GM23338 (cell line): ENCODE measurements at regions not wholly inside any gene's neighbourhood (a gene's known extent, or its start where the extent isn't known, plus 50 kb on each side); places are given as distances from the start of the nearest gene placed in this dataset.

Experiments
- ATAC-seq: fragments of 200-7000 bp; cut with Tn5 transposase; 3 replicates; pipeline ENCODE4 v1.9.1; 2020
- DNase-seq: peaks from one replicate; pipeline ENCODE4 v3.0.0-alpha.2; 2015; ENCODE audit warnings: low spot score
- H2AFZ ChIP-seq: fragments of 200-600 bp; sonication (generic); 2 replicates; pipeline ENCODE4 v1.8.0; 2016; ENCODE audit warnings: antibody characterized with exemption, mild to moderate bottlenecking, moderate library complexity
- H3F3A ChIP-seq: fragments of 200-600 bp; sonication (generic); replicated peaks from 2 replicates; pipeline ENCODE4 v1.8.0; 2017; ENCODE audit warnings: antibody characterized with exemption, mixed run types, low read depth
- H3K27ac ChIP-seq: fragments of 200-600 bp; sonication (generic); 2 replicates; pipeline ENCODE4 v1.6.1; 2016; ENCODE audit warnings: low read depth
- H3K27me3 ChIP-seq: fragments of 200-600 bp; sonication (generic); 2 replicates; pipeline ENCODE4 v1.8.0; 2016; ENCODE audit warnings: mild to moderate bottlenecking, mixed run types, moderate library complexity; ENCODE audit not compliant: insufficient read depth
- H3K36me3 ChIP-seq: fragments of 200-600 bp; sonication (generic); 2 replicates; pipeline ENCODE4 v1.8.0; 2016; ENCODE audit warnings: mild to moderate bottlenecking; ENCODE audit not compliant: insufficient read depth
- H3K4me1 ChIP-seq: fragments of 200-600 bp; sonication (generic); 2 replicates; pipeline ENCODE4 v1.8.0; 2016; ENCODE audit warnings: mild to moderate bottlenecking, moderate library complexity; ENCODE audit not compliant: insufficient read depth
- H3K4me2 ChIP-seq: fragments of 200-600 bp; sonication (generic); 2 replicates; pipeline ENCODE4 v1.7.1; 2017; ENCODE audit warnings: mixed run types
- H3K4me3 ChIP-seq: fragments of 200-600 bp; sonication (generic); 2 replicates; pipeline ENCODE4 v1.6.1; 2016; ENCODE audit warnings: mixed run types
- H3K79me2 ChIP-seq: fragments of 200-600 bp; sonication (generic); replicated peaks from 2 replicates; pipeline ENCODE4 v1.8.0; 2017; ENCODE audit warnings: mild to moderate bottlenecking; ENCODE audit not compliant: insufficient read depth
- H3K9me2 ChIP-seq: fragments of 200-600 bp; sonication (generic); 2 replicates; pipeline ENCODE4 v1.8.0; 2017; ENCODE audit not compliant: insufficient read depth
- H4K20me1 ChIP-seq: fragments of 200-600 bp; sonication (generic); replicated peaks from 2 replicates; pipeline ENCODE4 v1.8.0; 2017; ENCODE audit warnings: mild to moderate bottlenecking; ENCODE audit not compliant: insufficient read depth
- H3K27ac Mint-ChIP-seq: 2 replicates; pipeline ENCODE4 v1.8.0; 2020; ENCODE audit warnings: inconsistent platforms, mild to moderate bottlenecking, moderate library complexity, mixed read lengths
- H3K27me3 Mint-ChIP-seq: 3 replicates; pipeline ENCODE4 v1.8.0; 2022; ENCODE audit warnings: low read depth, mild to moderate bottlenecking, moderate library complexity, mixed read lengths, inconsistent platforms; ENCODE audit not compliant: insufficient read depth, poor library complexity
- H3K36me3 Mint-ChIP-seq: 3 replicates; pipeline ENCODE4 v1.8.0; 2021; ENCODE audit warnings: low read depth, mild to moderate bottlenecking, inconsistent platforms, moderate library complexity, mixed read lengths
- H3K4me1 Mint-ChIP-seq: 3 replicates; pipeline ENCODE4 v1.8.0; 2020; ENCODE audit warnings: mild to moderate bottlenecking, inconsistent platforms, mixed read lengths
- H3K4me3 Mint-ChIP-seq: 3 replicates; pipeline ENCODE4 v1.8.0; 2021; ENCODE audit warnings: moderate library complexity, mild to moderate bottlenecking, inconsistent platforms, mixed read lengths
- H3K9me3 Mint-ChIP-seq: 3 replicates; pipeline ENCODE4 v1.8.0; 2020; ENCODE audit warnings: moderate library complexity, mild to moderate bottlenecking, inconsistent platforms, mixed read lengths
- CTCF ChIP-seq, 2 experiments: fragments of 200-600 bp in 1 of 2; sonication (generic) in 1 of 2; conservative IDR thresholded peaks; 2 replicates each; pipeline versions ENCODE4 v1.5.1 to v1.6.1; 2016 to 2017; ENCODE audit warnings: antibody characterized with exemption in 2 of 2, low read depth in 2 of 2, mild to moderate bottlenecking in 2 of 2, moderate library complexity in 1 of 2
- ETS1 ChIP-seq: IDR thresholded peaks from 2 replicates; pipeline ENCODE4 v1.6.1; 2016; ENCODE audit warnings: antibody characterized with exemption
- EZH2 ChIP-seq: fragments of 200-600 bp; sonication (generic); IDR thresholded peaks from one replicate; pipeline ENCODE4 v1.8.0; 2017; ENCODE audit warnings: antibody characterized with exemption, mild to moderate bottlenecking, low read depth; ENCODE audit not compliant: unreplicated experiment
- EZH2phosphoT487 ChIP-seq: fragments of 200-600 bp; sonication (generic); IDR thresholded peaks from one replicate; pipeline ENCODE4 v1.8.1; 2018; ENCODE audit warnings: antibody characterized with exemption; ENCODE audit not compliant: unreplicated experiment
- JUNB ChIP-seq: IDR thresholded peaks from one replicate; pipeline ENCODE4 v1.6.1; 2016; ENCODE audit warnings: antibody characterized with exemption; ENCODE audit not compliant: unreplicated experiment
- NANOG ChIP-seq: IDR thresholded peaks from 2 replicates; pipeline ENCODE4 v1.6.1; 2016; ENCODE audit warnings: antibody characterized with exemption, borderline replicate concordance
- POLR2AphosphoS5 ChIP-seq: IDR thresholded peaks from 2 replicates; pipeline ENCODE4 v1.6.1; 2016; ENCODE audit warnings: antibody characterized with exemption, low read depth
- ZNF114 ChIP-seq: fragments of 250-450 bp; sonication (Bioruptor Pico); IDR thresholded peaks from 2 replicates; pipeline ENCODE4 v1.5.0; 2020; ENCODE audit warnings: mild to moderate bottlenecking, moderate library complexity
- ZNF331 ChIP-seq: fragments of 250-450 bp; sonication (Bioruptor Pico); IDR thresholded peaks from 2 replicates; pipeline ENCODE4 v1.5.0; 2020; ENCODE audit warnings: low read depth, mild to moderate bottlenecking, moderate library complexity
- TF ChIP-seq, protein P1 (sequence below): fragments of 250-450 bp; sonication (Bioruptor Pico); IDR thresholded peaks from 2 replicates; pipeline ENCODE4 v1.5.0; 2020; ENCODE audit warnings: mild to moderate bottlenecking, moderate library complexity

DNA sequence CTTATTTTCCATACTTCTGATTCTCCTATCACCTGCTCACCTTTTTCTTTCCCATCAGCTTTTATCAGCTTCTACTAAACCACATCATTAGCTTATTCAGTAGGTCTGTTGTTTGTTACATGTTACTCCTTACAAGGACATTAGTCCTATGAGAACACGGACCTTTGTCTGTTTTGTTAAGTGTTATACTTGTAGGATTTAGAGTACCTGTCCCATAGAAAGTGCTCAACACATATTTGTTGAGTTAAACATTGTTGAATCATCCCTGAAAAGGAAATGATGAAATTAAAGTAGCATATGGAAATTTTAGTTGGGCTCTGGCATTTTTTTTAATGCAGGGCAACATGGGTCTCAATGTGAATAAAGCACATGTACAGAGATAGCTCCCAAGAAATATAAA, 222.1 kb upstream of the CARD18 start (continued):
- TF ChIP-seq CTCF (conservative IDR thresholded peaks at IDR 0.05; ENCODE audit: low read depth in 2 of 2): no peak
- no peak for TF ChIP-seq NANOG
- no peak for TF ChIP-seq EZH2phosphoT487

- Mint-ChIP-seq H3K36me3 (no peaks in the 10 kb centered on the region), H3K4me3 (no peak overlapping the region), H3K27me3 (no peaks in the 10 kb centered on the region), H3K4me1 (no peaks in the 10 kb centered on the region), H3K27ac (no peak overlapping the region), H3K9me3 (no peaks in the 10 kb centered on the region)
- Histone ChIP-seq H3K36me3 (no peaks in the 10 kb centered on the region), H3K79me2 (no peaks in the 10 kb centered on the region), H3K4me3 (no peak overlapping the region), H3K9me2 (no peaks in the 10 kb centered on the region; the same call in 1 of the 2 replicates), H3K4me1 (no peaks in the 10 kb centered on the region), H2AFZ (peak overlapping the region; percentile 39; the same call in 1 of the 2 replicates), H3K27me3 (no peaks in the 10 kb centered on the region), H3K4me2 (no peak overlapping the region), H4K20me1 (no peaks in the 10 kb centered on the region), H3K27ac (no peak overlapping the region), H3F3A (no peaks in the 10 kb centered on the region)
- ATAC-seq (no peak), DNase-seq (no peak)
- no peak for TF ChIP-seq ZNF331 (CRISPR knock-in tag)
- TF ChIP-seq NANOG: no peak
- TF ChIP-seq POLR2AphosphoS5: no peak
- no peak for TF ChIP-seq ETS1
- TF ChIP-seq ZNF114: no peak
- no peak for TF ChIP-seq JUNB
- no peak for TF ChIP-seq EZH2
- TF ChIP-seq, protein P1, sequence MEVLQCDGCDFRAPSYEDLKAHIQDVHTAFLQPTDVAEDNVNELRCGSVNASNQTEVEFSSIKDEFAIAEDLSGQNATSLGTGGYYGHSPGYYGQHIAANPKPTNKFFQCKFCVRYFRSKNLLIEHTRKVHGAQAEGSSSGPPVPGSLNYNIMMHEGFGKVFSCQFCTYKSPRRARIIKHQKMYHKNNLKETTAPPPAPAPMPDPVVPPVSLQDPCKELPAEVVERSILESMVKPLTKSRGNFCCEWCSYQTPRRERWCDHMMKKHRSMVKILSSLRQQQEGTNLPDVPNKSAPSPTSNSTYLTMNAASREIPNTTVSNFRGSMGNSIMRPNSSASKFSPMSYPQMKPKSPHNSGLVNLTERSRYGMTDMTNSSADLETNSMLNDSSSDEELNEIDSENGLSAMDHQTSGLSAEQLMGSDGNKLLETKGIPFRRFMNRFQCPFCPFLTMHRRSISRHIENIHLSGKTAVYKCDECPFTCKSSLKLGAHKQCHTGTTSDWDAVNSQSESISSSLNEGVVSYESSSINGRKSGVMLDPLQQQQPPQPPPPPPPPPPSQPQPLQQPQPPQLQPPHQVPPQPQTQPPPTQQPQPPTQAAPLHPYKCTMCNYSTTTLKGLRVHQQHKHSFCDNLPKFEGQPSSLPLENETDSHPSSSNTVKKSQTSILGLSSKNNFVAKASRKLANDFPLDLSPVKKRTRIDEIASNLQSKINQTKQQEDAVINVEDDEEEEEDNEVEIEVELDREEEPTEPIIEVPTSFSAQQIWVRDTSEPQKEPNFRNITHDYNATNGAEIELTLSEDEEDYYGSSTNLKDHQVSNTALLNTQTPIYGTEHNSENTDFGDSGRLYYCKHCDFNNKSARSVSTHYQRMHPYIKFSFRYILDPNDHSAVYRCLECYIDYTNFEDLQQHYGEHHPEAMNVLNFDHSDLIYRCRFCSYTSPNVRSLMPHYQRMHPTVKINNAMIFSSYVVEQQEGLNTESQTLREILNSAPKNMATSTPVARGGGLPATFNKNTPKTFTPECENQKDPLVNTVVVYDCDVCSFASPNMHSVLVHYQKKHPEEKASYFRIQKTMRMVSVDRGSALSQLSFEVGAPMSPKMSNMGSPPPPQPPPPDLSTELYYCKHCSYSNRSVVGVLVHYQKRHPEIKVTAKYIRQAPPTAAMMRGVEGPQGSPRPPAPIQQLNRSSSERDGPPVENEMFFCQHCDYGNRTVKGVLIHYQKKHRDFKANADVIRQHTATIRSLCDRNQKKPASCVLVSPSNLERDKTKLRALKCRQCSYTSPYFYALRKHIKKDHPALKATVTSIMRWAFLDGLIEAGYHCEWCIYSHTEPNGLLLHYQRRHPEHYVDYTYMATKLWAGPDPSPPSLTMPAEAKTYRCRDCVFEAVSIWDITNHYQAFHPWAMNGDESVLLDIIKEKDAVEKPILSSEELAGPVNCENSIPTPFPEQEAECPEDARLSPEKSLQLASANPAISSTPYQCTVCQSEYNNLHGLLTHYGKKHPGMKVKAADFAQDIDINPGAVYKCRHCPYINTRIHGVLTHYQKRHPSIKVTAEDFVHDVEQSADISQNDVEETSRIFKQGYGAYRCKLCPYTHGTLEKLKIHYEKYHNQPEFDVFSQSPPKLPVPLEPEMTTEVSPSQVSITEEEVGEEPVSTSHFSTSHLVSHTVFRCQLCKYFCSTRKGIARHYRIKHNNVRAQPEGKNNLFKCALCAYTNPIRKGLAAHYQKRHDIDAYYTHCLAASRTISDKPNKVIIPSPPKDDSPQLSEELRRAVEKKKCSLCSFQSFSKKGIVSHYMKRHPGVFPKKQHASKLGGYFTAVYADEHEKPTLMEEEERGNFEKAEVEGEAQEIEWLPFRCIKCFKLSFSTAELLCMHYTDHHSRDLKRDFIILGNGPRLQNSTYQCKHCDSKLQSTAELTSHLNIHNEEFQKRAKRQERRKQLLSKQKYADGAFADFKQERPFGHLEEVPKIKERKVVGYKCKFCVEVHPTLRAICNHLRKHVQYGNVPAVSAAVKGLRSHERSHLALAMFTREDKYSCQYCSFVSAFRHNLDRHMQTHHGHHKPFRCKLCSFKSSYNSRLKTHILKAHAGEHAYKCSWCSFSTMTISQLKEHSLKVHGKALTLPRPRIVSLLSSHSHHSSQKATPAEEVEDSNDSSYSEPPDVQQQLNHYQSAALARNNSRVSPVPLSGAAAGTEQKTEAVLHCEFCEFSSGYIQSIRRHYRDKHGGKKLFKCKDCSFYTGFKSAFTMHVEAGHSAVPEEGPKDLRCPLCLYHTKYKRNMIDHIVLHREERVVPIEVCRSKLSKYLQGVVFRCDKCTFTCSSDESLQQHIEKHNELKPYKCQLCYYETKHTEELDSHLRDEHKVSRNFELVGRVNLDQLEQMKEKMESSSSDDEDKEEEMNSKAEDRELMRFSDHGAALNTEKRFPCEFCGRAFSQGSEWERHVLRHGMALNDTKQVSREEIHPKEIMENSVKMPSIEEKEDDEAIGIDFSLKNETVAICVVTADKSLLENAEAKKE: no peak
- TF ChIP-seq CTCF (conservative IDR thresholded peaks at IDR 0.05; ENCODE audit: low read depth in 2 of 2): no peak
These were observed 218.2 kb upstream of the CARD18 start for GRCh38 chr11:105357764-105358163.
